ENCODE measurements at regions not wholly inside any gene's neighbourhood (a gene's known extent, or its start where the extent isn't known, plus 50 kb on each side); places are given as distances from the start of the nearest gene placed in this dataset.

GRCh38 chr1:14440731-14441130, 157.8 kb upstream of the KAZN start:
- no peak for TF ChIP-seq RAD21 (IDR thresholded peaks at IDR 0.05; ENCODE audit: low read depth)
- TF ChIP-seq EP300 (IDR thresholded peaks at IDR 0.05; ENCODE audit: borderline replicate concordance): no peak
- no peak for TF ChIP-seq NFIC (IDR thresholded peaks at IDR 0.05)
- no peak for TF ChIP-seq REST (IDR thresholded peaks at IDR 0.05; ENCODE audit: low read depth)

- TF ChIP-seq MAX (IDR thresholded peaks at IDR 0.05): no peak
- no peak for TF ChIP-seq CREB1 (IDR thresholded peaks at IDR 0.05; ENCODE audit: low read depth)
- no peak for TF ChIP-seq EGR1 (IDR thresholded peaks at IDR 0.05)
- TF ChIP-seq YY1 (IDR thresholded peaks at IDR 0.05; ENCODE audit: low read depth): no peak
- TF ChIP-seq REST (IDR thresholded peaks at IDR 0.05; ENCODE audit: low read depth): no peak
- no peak for TF ChIP-seq USF1 (IDR thresholded peaks at IDR 0.05)
- TF ChIP-seq NFIC (IDR thresholded peaks at IDR 0.05): no peak
- no peak for TF ChIP-seq ZBTB7A (IDR thresholded peaks at IDR 0.05; ENCODE audit: low read depth)
- no peak for TF ChIP-seq FOXM1 (IDR thresholded peaks at IDR 0.05; ENCODE audit: borderline replicate concordance, low read depth)
- TF ChIP-seq CEBPB (IDR thresholded peaks at IDR 0.05): no peak
- no peak for TF ChIP-seq EP300 (IDR thresholded peaks at IDR 0.05; ENCODE audit: borderline replicate concordance)
- no peak for TF ChIP-seq TAF1 (IDR thresholded peaks at IDR 0.05; ENCODE audit: low read depth)
These were observed 157.2 kb upstream of the KAZN start for GRCh38 chr1:14441302-14441741.

GRCh38 chr1:14442669-14443068, 155.8 kb upstream of the KAZN start:
- TF ChIP-seq TCF12 (IDR thresholded peaks at IDR 0.05; ENCODE audit: low read depth) (no peak), YY1 (IDR thresholded peaks at IDR 0.05; ENCODE audit: low read depth) (no peak), TEAD4 (IDR thresholded peaks at IDR 0.05) (no peak), USF1 (IDR thresholded peaks at IDR 0.05) (no peak), CREB1 (IDR thresholded peaks at IDR 0.05; ENCODE audit: low read depth) (no peak), NFIC (IDR thresholded peaks at IDR 0.05) (no peak), MAX (IDR thresholded peaks at IDR 0.05) (no peak), TAF1 (IDR thresholded peaks at IDR 0.05; ENCODE audit: low read depth) (no peak), REST (IDR thresholded peaks at IDR 0.05; ENCODE audit: low read depth) (no peak)

- TF ChIP-seq TAF1 (IDR thresholded peaks at IDR 0.05; ENCODE audit: low read depth) (no peak), TCF12 (IDR thresholded peaks at IDR 0.05; ENCODE audit: low read depth) (no peak), REST (IDR thresholded peaks at IDR 0.05; ENCODE audit: low read depth) (no peak), TEAD4 (IDR thresholded peaks at IDR 0.05) (no peak), EGR1 (IDR thresholded peaks at IDR 0.05) (no peak), CEBPB (IDR thresholded peaks at IDR 0.05) (no peak), EP300 (IDR thresholded peaks at IDR 0.05; ENCODE audit: borderline replicate concordance) (no peak), USF1 (IDR thresholded peaks at IDR 0.05) (no peak), RAD21 (IDR thresholded peaks at IDR 0.05; ENCODE audit: low read depth) (no peak), CREB1 (IDR thresholded peaks at IDR 0.05; ENCODE audit: low read depth) (no peak), FOXM1 (IDR thresholded peaks at IDR 0.05; ENCODE audit: borderline replicate concordance, low read depth) (no peak), MAX (IDR thresholded peaks at IDR 0.05) (no peak), ZBTB7A (IDR thresholded peaks at IDR 0.05; ENCODE audit: low read depth) (no peak), NFIC (IDR thresholded peaks at IDR 0.05) (no peak), YY1 (IDR thresholded peaks at IDR 0.05; ENCODE audit: low read depth) (no peak)
These were observed 155.2 kb upstream of the KAZN start for GRCh38 chr1:14443164-14443787.
